Stimulated activated naive B cell treated with anti-CD40 and anti-IgM and Interleukin-4, amounts not matched to agents 10 μg/mL and 1 μg/mL and 100 μg/mL, for 72 hours (primary cell): ENCODE measurements at regions not wholly inside any gene's neighbourhood (a gene's known extent, or its start where the extent isn't known, plus 50 kb on each side); places are given as distances from the start of the nearest gene placed in this dataset.

Experiments
- ATAC-seq, 2 donors: fragments of 150-1000 bp; cut with Tn5 transposase; replicated peaks; 2 replicates each; pipeline ENCODE4 v1.10.0; 2021; ENCODE audit warnings: moderate library complexity in 1 of 2
- DNase-seq: peaks from one replicate; pipeline ENCODE4 v3.0.0; 2021
- H3K27ac Mint-ChIP-seq: one replicate; pipeline ENCODE4 v1.8.0; 2022; ENCODE audit warnings: mild to moderate bottlenecking, mixed read lengths
- H3K27me3 Mint-ChIP-seq, 2 donors: one replicate each; pipeline ENCODE4 v1.8.0; 2022; ENCODE audit warnings: mixed read lengths in 2 of 2
- H3K36me3 Mint-ChIP-seq, 2 donors: one replicate each; pipeline ENCODE4 v1.8.0; 2022; ENCODE audit warnings: mixed read lengths in 2 of 2, mild to moderate bottlenecking in 1 of 2
- H3K4me1 Mint-ChIP-seq, 2 donors: one replicate each; pipeline ENCODE4 v1.8.0; 2022; ENCODE audit warnings: mixed read lengths in 2 of 2, mild to moderate bottlenecking in 1 of 2
- H3K4me3 Mint-ChIP-seq, 2 donors: one replicate each; pipeline ENCODE4 v1.8.0; 2022; ENCODE audit warnings: mild to moderate bottlenecking in 2 of 2, mixed read lengths in 2 of 2, moderate library complexity in 1 of 2
- H3K9me3 Mint-ChIP-seq, 2 donors: one replicate each; pipeline ENCODE4 v1.8.0; 2022; ENCODE audit warnings: mixed read lengths in 2 of 2, mild to moderate bottlenecking in 1 of 2

DNA sequence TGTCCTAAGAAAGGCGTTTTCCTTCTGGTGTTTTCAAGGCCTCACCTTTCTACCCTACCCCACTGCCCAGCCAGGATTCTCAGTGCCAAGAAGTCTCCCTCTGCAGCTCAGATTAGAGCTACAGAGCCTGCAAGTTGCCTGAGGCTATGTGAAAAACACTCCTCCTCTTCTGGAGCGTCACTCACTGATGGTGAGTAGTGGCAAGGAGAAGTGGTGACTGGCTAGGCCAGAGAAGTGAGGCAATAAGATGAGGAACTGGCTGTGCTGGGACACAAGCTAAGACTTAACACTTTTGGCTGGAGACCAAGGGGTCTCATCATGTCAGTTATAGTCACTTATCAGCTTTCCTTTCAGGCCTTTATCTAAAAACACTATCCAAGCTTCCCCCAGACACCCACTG lies 86.7 kb upstream of the PRKAR2B start:
- Mint-ChIP-seq H3K9me3 (peaks cover 0 to 2% of the 10 kb centered on the region in 2 donors), H3K27ac (no peak overlapping the region), H3K36me3 (no peaks in the 10 kb centered on the region), H3K4me1 (peaks cover 2% of the 10 kb centered on the region in 2 donors), H3K27me3 (no peaks in the 10 kb centered on the region), H3K4me3 (no peak overlapping the region)
- DNase-seq (no peak), ATAC-seq (no peak)

DNA sequence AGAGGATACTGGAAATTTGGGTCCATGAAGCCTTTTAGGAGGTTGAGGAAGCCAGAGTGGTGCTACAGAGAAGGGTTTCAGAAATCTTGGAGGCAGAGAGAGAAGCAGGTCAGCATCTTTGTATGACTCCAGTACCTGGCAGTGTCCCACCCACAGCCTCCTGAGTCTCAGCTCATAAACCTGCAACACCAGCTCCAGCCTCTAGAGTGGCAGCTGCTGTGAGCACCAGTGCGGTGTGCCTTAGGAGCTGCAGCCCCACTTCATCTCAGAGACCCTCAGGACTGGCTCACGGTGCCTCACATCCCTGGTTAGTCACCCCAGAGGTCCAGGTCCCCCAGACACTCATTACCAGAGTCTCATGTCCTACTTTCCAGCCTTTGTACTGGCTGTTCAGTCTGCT lies 84.8 kb upstream of the PRKAR2B start:
- H3K4me3 Mint-ChIP-seq: no peak overlapping the region
- H3K9me3 Mint-ChIP-seq: peaks cover 0 to 2% of the 10 kb centered on the region in 2 donors
- DNase-seq: no peak
- H3K27me3 Mint-ChIP-seq: peaks cover 3 to 5% of the 10 kb centered on the region in 2 donors
- no peaks in the 10 kb centered on the region for H3K36me3 Mint-ChIP-seq
- peaks cover 5 to 6% of the 10 kb centered on the region in 2 donors for H3K4me1 Mint-ChIP-seq
- ATAC-seq: peak; percentile 60 to 65
- H3K27ac Mint-ChIP-seq: no peak overlapping the region

DNA sequence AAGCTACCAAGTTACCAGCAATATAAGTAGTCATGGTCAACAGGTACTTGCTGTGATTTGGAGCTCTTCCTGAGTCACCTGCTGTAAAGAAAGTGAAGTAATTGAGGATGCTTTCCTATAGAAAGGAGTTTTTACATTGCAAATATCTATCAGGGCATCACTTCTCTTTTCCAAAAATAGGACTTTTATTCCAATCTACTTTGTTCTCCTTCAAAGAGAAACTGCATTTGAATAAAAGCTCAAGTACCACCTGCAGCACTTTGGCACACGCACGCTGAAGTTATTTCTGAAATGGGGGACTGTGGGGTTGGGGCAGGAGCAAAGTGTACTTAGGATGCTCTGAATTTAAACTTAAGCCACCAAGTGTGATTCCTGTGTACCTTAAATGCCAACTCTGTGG lies 81.8 kb upstream of the PRKAR2B start:
- Mint-ChIP-seq H3K9me3 (peaks cover 0 to 4% of the 10 kb centered on the region in 2 donors), H3K27me3 (peaks cover 5 to 9% of the 10 kb centered on the region in 2 donors), H3K36me3 (no peaks in the 10 kb centered on the region), H3K4me1 (peaks cover 4 to 6% of the 10 kb centered on the region in 2 donors), H3K27ac (no peak overlapping the region), H3K4me3 (no peak overlapping the region)
- DNase-seq: no peak
- ATAC-seq: no peak

DNA sequence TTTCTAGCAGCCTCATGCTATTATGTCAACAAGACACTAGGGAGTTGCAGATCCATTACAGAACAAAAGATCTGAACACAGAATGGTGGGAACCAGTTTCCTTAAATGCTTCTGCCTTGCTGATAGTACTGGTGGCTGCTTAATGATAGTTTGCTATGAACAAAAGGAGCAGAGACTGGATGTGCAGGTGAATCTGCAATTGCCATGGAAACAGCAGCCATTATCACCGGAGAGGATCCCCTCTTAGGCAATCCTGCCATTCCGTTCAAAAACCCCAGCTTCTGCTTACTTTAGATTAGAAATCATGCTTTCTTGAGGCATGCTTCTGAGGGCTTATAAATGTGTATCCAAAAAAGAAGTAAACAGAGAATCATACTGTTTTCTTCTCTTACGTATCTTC lies 80.0 kb upstream of the PRKAR2B start:
- no peak overlapping the region for H3K4me3 Mint-ChIP-seq
- ATAC-seq: no peak
- no peaks in the 10 kb centered on the region for H3K36me3 Mint-ChIP-seq
- H3K4me1 Mint-ChIP-seq: peaks cover 4 to 6% of the 10 kb centered on the region in 2 donors
- no peak for DNase-seq
- peaks cover 5 to 9% of the 10 kb centered on the region in 2 donors for H3K27me3 Mint-ChIP-seq
- peaks cover 0 to 4% of the 10 kb centered on the region in 2 donors for H3K9me3 Mint-ChIP-seq
- no peak overlapping the region for H3K27ac Mint-ChIP-seq

DNA sequence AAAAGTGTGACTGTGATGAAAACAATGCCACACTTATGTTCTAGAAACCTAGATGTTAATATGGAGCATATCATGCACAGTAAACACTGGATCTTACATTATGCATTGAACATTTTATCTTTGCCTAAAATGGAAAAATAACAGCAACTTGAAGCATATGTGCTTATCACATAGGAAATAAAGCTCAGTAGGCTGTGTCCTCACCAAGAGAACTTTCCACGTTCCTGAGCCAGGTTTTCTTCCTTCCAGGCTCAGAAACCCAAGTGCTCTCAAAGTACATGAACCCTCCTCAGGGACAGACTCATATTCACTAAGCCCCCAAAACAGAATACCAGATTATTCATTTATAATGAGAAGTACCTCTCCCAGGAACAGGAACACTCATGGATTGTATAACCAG lies 79.4 kb upstream of the PRKAR2B start:
- no peak overlapping the region for H3K4me3 Mint-ChIP-seq
- H3K9me3 Mint-ChIP-seq: peaks cover 0 to 4% of the 10 kb centered on the region in 2 donors
- no peaks in the 10 kb centered on the region for H3K36me3 Mint-ChIP-seq
- H3K4me1 Mint-ChIP-seq: peaks cover 4 to 6% of the 10 kb centered on the region in 2 donors
- no peak overlapping the region for H3K27ac Mint-ChIP-seq
- H3K27me3 Mint-ChIP-seq: peaks cover 5 to 9% of the 10 kb centered on the region in 2 donors
- no peak for DNase-seq
- no peak for ATAC-seq

DNA sequence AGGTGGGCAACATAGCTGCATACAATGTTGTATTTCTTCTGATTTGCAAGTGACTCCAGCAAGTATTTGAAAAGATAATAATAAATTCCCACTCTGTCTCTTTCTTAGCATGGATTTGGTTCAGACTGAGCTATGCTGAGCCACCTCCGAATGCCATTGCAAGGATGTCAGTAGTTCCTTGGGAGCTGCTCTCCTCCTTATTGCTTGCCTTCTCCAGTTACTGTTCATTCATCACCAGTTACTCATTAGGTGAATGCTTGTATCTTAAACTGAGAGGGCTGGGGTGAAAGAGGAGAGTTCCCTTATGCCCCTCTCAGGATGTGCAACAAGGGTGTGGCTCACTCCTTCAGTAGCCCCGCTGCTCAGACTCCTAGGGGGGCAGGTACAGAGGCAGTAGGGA lies 78.4 kb upstream of the PRKAR2B start:
- H3K27me3 Mint-ChIP-seq: peaks cover 5 to 9% of the 10 kb centered on the region in 2 donors
- H3K4me1 Mint-ChIP-seq: peaks cover 4 to 6% of the 10 kb centered on the region in 2 donors
- ATAC-seq (no peak), DNase-seq (no peak)
- H3K4me3 Mint-ChIP-seq: no peak overlapping the region
- no peak overlapping the region for H3K27ac Mint-ChIP-seq
- H3K9me3 Mint-ChIP-seq: peaks cover 0 to 4% of the 10 kb centered on the region in 2 donors
- H3K36me3 Mint-ChIP-seq: no peaks in the 10 kb centered on the region

DNA sequence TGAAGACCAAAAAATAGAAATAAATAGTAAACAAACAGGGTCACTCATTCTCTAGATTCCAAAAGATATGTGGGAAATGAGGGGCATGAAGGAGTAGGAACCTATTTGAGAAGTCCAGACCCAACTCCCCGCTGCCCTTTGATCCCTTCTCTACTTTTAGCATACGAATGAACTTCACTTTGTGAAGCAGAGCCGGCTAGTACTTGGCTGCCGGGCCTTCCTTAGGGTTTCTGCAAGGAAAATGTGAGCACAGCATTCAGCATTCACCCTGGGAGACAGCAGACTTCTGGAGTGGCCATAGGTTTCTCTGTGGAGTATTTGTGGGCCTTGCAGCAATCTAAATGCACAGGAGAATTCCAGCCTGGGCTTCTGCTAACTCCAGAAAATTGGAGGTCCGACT lies 76.3 kb upstream of the PRKAR2B start:
- DNase-seq (no peak), ATAC-seq (no peak)
- Mint-ChIP-seq H3K27me3 (peaks cover 5 to 9% of the 10 kb centered on the region in 2 donors), H3K9me3 (peaks cover 0 to 4% of the 10 kb centered on the region in 2 donors), H3K36me3 (no peaks in the 10 kb centered on the region), H3K4me3 (no peak overlapping the region), H3K27ac (no peak overlapping the region), H3K4me1 (peaks cover 0 to under 1% of the 10 kb centered on the region in 2 donors)

DNA sequence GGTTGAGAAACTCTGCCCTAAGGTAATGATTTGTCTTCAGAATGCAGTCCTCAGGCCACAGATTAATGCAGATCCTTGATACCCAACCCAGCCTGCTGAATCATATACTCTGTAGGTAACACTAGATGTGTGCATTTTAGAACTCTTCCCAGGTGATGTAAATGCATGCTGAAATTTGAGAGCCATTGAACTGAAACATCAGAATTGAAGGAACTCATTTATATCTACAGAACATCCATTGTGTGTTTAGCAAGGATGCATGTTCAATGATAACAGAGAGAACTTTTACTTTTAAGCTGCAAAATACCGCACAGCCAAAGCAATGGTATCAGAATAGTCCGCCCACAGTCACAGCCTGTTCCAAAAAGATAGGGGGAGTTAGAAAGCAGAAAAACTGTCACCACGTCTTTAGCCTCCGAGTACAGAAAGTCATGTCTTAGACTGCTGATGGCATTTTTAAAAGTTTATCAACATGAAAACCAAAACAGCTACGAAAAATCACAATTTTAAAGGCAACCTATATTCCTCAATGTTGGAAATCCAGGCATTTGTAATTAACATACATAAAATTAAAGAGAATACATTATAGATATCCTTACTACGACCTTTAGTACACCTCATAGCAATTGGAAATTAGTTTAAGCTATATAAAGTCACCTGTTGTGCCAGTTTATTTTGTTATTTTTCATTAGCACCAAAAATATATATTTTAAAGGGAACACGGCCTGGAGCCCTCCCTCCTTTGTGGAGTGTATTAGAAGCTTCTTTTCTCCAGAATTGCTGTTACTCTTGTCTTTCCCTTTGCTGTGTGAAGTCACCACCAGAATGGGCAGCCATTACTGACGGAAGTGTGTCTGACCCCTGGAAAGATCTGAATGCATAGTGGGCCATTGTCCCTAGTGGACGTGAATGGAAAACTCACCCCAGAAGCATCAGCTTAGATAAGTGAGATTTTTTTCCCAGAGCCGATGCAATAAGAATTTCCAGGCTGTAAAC lies 65.8 kb upstream of the PRKAR2B start:
- ATAC-seq: no peak
- H3K27ac Mint-ChIP-seq: no peak overlapping the region
- DNase-seq: no peak
- peaks cover 0 to 5% of the 10 kb centered on the region in 2 donors for H3K27me3 Mint-ChIP-seq
- no peaks in the 10 kb centered on the region for H3K36me3 Mint-ChIP-seq
- no peak overlapping the region for H3K4me3 Mint-ChIP-seq
- H3K4me1 Mint-ChIP-seq: no peaks in the 10 kb centered on the region
- no peaks in the 10 kb centered on the region for H3K9me3 Mint-ChIP-seq

DNA sequence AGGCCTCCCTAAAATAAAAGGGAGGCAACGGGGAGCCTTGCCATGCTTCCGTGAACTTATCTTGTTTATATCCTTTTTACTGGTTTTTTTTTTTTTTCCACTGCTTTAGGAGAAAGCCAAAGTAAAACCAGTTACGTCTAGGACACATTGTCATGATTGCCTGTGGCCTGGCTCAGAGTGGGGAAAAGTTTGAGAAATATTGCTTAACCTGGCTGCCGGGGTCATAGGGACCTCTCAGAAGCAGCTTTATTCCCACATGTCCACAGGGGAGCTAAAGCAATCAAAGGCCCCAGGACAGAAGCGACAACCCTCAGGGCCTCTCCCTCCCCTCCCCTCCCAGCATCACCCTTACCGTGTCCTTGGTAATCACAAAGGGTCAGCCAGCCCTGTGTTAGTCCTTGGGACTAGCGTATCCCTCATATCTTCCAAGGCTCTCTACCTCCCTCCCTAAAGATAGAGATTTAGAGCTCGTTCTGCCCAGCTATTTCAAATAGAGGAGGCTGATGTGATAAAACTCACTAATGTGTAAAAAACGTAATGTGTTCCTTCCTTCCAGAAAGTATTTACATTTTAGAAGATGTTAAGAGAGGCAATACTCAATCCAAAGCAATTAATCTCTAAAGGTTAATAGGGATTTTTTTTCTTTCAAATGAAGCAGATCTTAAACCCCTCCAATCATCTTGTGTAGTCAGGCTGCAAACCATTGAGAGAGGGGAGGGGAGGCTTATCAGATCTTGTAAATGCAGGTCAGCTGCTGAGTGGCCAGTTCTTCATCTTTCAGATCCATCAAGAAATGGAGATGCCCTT lies 64.8 kb upstream of the PRKAR2B start:
- ATAC-seq: no peak
- no peak for DNase-seq
- no peaks in the 10 kb centered on the region for H3K9me3 Mint-ChIP-seq
- peaks cover 0 to 5% of the 10 kb centered on the region in 2 donors for H3K27me3 Mint-ChIP-seq
- no peaks in the 10 kb centered on the region for H3K36me3 Mint-ChIP-seq
- no peaks in the 10 kb centered on the region for H3K4me1 Mint-ChIP-seq
- no peak overlapping the region for H3K4me3 Mint-ChIP-seq
- H3K27ac Mint-ChIP-seq: no peak overlapping the region

DNA sequence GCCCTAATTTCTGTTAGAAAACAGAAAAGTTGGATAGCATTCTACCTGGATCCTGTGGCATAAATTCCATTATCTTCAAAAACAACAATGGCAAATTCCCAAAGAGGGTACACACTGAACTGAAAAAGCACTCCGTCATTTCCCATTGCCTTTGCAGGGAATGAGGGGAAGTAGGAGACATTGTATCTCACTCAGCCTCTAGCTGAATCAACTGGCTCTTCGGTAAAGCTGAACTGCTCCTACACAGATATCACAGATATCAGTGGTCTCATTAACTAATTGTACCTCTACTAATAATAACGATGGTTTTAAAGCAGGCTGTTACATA lies 64.2 kb upstream of the PRKAR2B start:
- Mint-ChIP-seq H3K4me3 (no peak overlapping the region), H3K4me1 (no peaks in the 10 kb centered on the region), H3K27me3 (peaks cover 0 to 5% of the 10 kb centered on the region in 2 donors), H3K36me3 (no peaks in the 10 kb centered on the region), H3K9me3 (no peaks in the 10 kb centered on the region), H3K27ac (no peak overlapping the region)
- no peak for DNase-seq
- ATAC-seq: no peak

DNA sequence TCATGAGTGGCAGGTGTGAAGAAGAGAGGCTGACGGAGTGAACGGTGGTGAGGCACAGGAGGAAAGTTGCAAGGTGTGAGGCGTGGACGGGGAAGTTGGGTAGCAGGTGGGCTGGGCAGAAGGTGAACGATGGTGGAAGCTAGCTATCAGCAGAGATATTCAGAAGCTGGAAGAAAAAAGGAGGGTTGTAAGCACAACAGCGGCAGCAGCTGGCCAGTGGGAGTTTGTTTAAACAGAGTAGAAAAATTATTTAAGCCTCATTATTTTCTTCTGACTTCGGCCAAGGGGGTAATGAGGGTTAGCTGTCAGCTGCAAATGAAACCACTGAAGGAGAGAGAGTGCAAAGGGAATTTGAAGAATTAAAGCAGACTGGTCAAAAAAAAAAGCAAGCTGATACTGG lies 62.1 kb upstream of the PRKAR2B start:
- Mint-ChIP-seq H3K36me3 (no peaks in the 10 kb centered on the region), H3K27me3 (peaks cover 0 to 5% of the 10 kb centered on the region in 2 donors), H3K9me3 (no peaks in the 10 kb centered on the region), H3K4me1 (no peaks in the 10 kb centered on the region), H3K4me3 (no peak overlapping the region), H3K27ac (no peak overlapping the region)
- ATAC-seq: no peak
- no peak for DNase-seq

DNA sequence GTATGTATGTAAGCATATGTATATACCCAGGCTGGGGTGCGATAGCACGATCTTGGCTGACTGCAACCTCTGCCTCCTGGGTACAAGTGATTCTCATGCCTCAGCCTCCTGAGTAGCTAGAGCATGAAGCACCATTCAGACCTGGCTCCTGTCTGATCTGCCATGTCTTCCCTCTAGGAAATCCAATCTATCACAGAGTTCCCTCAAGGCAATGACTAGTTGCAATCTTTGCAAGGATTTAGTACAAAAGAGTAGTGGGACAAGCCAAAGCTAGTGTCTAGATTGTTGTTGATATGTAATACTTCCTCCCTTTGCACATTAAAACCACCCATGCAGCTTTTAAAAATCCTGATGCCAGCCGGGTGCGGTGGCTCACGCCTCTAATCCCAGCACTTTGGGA lies 60.5 kb upstream of the PRKAR2B start:
- Mint-ChIP-seq H3K36me3 (no peaks in the 10 kb centered on the region), H3K4me1 (no peaks in the 10 kb centered on the region), H3K4me3 (no peak overlapping the region), H3K27ac (no peak overlapping the region), H3K9me3 (no peaks in the 10 kb centered on the region), H3K27me3 (peaks cover 0 to 5% of the 10 kb centered on the region in 2 donors)
- DNase-seq (no peak), ATAC-seq (no peak)

DNA sequence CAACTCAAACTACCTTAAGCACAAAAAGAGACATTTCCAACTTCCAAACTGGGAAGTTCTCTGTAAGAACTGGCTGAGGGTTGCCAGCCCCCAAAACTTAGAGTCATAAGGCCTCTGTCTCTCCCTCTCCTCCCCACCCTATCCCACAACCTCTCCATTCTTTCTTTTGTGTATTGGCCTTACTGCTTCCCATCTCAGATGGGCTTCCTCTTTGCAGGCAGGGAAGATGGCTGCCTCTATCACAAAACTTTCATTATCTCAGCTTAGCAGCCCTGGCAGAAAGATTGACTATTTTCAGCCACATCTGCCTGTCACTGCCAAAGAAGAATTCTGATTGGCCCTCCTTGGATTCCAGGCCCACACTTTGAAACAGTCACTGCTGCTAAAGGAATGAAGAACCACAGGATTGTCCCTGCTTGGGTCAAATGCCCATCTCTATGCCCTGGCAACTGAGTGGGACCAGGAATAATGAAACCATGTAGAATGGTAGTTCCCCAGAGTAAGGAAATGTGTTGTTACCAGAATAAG lies 58.0 kb upstream of the PRKAR2B start:
- DNase-seq (no peak), ATAC-seq (no peak)
- Mint-ChIP-seq H3K36me3 (no peaks in the 10 kb centered on the region), H3K4me1 (no peaks in the 10 kb centered on the region), H3K4me3 (no peak overlapping the region), H3K27me3 (peaks cover 0 to 5% of the 10 kb centered on the region in 2 donors), H3K27ac (no peak overlapping the region), H3K9me3 (no peaks in the 10 kb centered on the region)

DNA sequence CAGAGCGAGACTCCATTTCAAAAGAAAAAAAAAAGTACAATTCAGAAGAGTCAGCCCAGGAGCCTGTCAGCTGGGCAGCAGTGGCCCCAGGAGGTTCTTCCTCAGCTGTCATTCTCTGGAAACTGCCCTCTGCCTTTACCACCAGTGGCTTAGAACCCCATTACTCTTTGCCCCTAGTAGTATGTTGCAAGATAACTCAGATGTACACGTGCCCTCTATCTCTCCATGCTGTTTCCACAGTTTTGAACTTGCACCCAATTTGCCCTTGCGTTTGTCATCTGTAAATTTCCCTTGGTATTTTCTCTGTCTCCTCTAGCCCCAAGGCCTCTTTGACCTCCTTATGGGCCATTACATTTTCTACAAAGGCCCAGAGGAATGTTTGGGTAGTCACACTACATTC lies 56.7 kb upstream of the PRKAR2B start:
- Mint-ChIP-seq H3K9me3 (no peaks in the 10 kb centered on the region), H3K36me3 (no peaks in the 10 kb centered on the region), H3K4me3 (no peak overlapping the region), H3K27ac (no peak overlapping the region), H3K4me1 (no peaks in the 10 kb centered on the region), H3K27me3 (no peaks in the 10 kb centered on the region)
- ATAC-seq (no peak), DNase-seq (no peak)
